SK-N-SH (cell line): ENCODE measurements at regions not wholly inside any gene's neighbourhood (a gene's known extent, or its start where the extent isn't known, plus 50 kb on each side); places are given as distances from the start of the nearest gene placed in this dataset.

Experiments
- CTCF ChIP-seq: fragments of 200-600 bp; sonication (generic); IDR thresholded peaks from 2 replicates; pipeline ENCODE4 v1.6.1; 2017; ENCODE audit warnings: antibody characterized with exemption, mild to moderate bottlenecking, moderate library complexity
- FOXM1 ChIP-seq: IDR thresholded peaks from 2 replicates; pipeline ENCODE4 v1.4.0; 2012; ENCODE audit warnings: low read depth, mild to moderate bottlenecking
- GATA2 ChIP-seq: sonication (generic); formaldehyde crosslinking; IDR thresholded peaks from 2 replicates; pipeline ENCODE4 v1.5.0; 2020; ENCODE audit warnings: mild to moderate bottlenecking, missing genetic modification reagents
- RAD21 ChIP-seq: IDR thresholded peaks from 2 replicates; pipeline ENCODE4 v1.6.1; 2012; ENCODE audit warnings: mild to moderate bottlenecking, low read length
- TEAD4 ChIP-seq: IDR thresholded peaks from 2 replicates; pipeline ENCODE4 v1.4.0; 2012; ENCODE audit warnings: mild to moderate bottlenecking, borderline replicate concordance; ENCODE audit not compliant: insufficient read depth

- TF ChIP-seq GATA2 (CRISPR knock-in tag) (no peak), CTCF (no peak), RAD21 (no peak), FOXM1 (no peak), TEAD4 (no peak)
Observed at GRCh38 chr3:167895684-167896083, 160.2 kb downstream of the SERPINI1 start.
